Large intestine (tissue), 3 donors: ENCODE measurements at regions not wholly inside any gene's neighbourhood (a gene's known extent, or its start where the extent isn't known, plus 50 kb on each side); places are given as distances from the start of the nearest gene placed in this dataset.

Experiments used
- DNase-seq, 2 donors: peaks; one replicate each; pipeline versions ENCODE4 v3.0.0 to v3.0.0-alpha.2; 2013
- H3K27ac ChIP-seq: one replicate; pipeline ENCODE4 v1.5.1; 2013; ENCODE audit warnings: low read length
- H3K27me3 ChIP-seq: 2 replicates; pipeline ENCODE4 v1.6.1; 2013; ENCODE audit warnings: low read length; ENCODE audit not compliant: control insufficient read depth, insufficient read depth
- H3K36me3 ChIP-seq: 2 replicates; pipeline ENCODE4 v1.6.1; 2013; ENCODE audit warnings: low read length; ENCODE audit not compliant: control insufficient read depth, insufficient read depth
- H3K4me1 ChIP-seq: one replicate; pipeline ENCODE4 v1.6.1; 2013; ENCODE audit warnings: low read length; ENCODE audit not compliant: control insufficient read depth, insufficient read depth
- H3K4me3 ChIP-seq: one replicate; pipeline ENCODE4 v1.5.1; 2013; ENCODE audit warnings: low read length
- H3K9me3 ChIP-seq: one replicate; pipeline ENCODE4 v1.6.1; 2013; ENCODE audit warnings: mild to moderate bottlenecking, low read depth, low read length, moderate library complexity; ENCODE audit not compliant: control insufficient read depth
- WGBS: methylation state at CpG from one replicate; pipeline ENCODE4 v1.1.5; 2013; ENCODE audit warnings: low lambda C conversion rate; ENCODE audit not compliant: insufficient coverage; 5-methylcytosine and 5-hydroxymethylcytosine counted together

- no peak for DNase-seq
- no peaks in the 10 kb centered on the region for H3K4me1 ChIP-seq
- WGBS, result 60% methylated on average over 1 of the region's 4 CpGs
- H3K9me3 ChIP-seq, result no peaks in the 10 kb centered on the region
- no peaks in the 10 kb centered on the region for H3K27me3 ChIP-seq
- H3K27ac ChIP-seq, result no peak overlapping the region
- no peak overlapping the region for H3K4me3 ChIP-seq
- H3K36me3 ChIP-seq, result no peaks in the 10 kb centered on the region
Observed at GRCh38 chr2:66273933-66274490, 160.9 kb upstream of the MEIS1 start.

GRCh38 chr2:66272751-66273150, 162.2 kb upstream of the MEIS1 start:
- no peak overlapping the region for H3K4me3 ChIP-seq
- DNase-seq, result no peak
- H3K27ac ChIP-seq, result no peak overlapping the region
- no peaks in the 10 kb centered on the region for H3K36me3 ChIP-seq
- H3K9me3 ChIP-seq, result no peaks in the 10 kb centered on the region
- no peaks in the 10 kb centered on the region for H3K27me3 ChIP-seq
- 83% methylated on average over 6 of the region's 6 CpGs for WGBS
- H3K4me1 ChIP-seq, result no peaks in the 10 kb centered on the region

- Histone ChIP-seq H3K9me3 (no peaks in the 10 kb centered on the region), H3K4me3 (no peak overlapping the region), H3K36me3 (no peaks in the 10 kb centered on the region), H3K27ac (no peak overlapping the region), H3K4me1 (no peaks in the 10 kb centered on the region), H3K27me3 (no peaks in the 10 kb centered on the region)
- 0% methylated on average over 1 of the region's 2 CpGs for WGBS
- DNase-seq, result peak in 1 of 2 donors; percentile 22
Observed at GRCh38 chr2:66271777-66272176, 163.1 kb upstream of the MEIS1 start.

GRCh38 chr2:66270247-66270646, 164.7 kb upstream of the MEIS1 start:
- H3K27me3 ChIP-seq, result no peaks in the 10 kb centered on the region
- no peaks in the 10 kb centered on the region for H3K9me3 ChIP-seq
- no peak for DNase-seq
- H3K4me3 ChIP-seq, result no peak overlapping the region
- WGBS, result 100% methylated on average over 1 of the region's 1 CpG
- no peak overlapping the region for H3K27ac ChIP-seq
- H3K36me3 ChIP-seq, result no peaks in the 10 kb centered on the region
- no peaks in the 10 kb centered on the region for H3K4me1 ChIP-seq

- Histone ChIP-seq H3K9me3 (no peaks in the 10 kb centered on the region), H3K4me1 (no peaks in the 10 kb centered on the region), H3K27me3 (no peaks in the 10 kb centered on the region), H3K36me3 (no peaks in the 10 kb centered on the region), H3K27ac (no peak overlapping the region), H3K4me3 (no peak overlapping the region)
- no peak for DNase-seq
- no CpG with 5 or more reads among the region's 1 CpG for WGBS
Observed at GRCh38 chr2:66269166-66269565, 165.8 kb upstream of the MEIS1 start.

- DNase-seq, result no peak
- Histone ChIP-seq H3K4me1 (no peaks in the 10 kb centered on the region), H3K9me3 (no peaks in the 10 kb centered on the region), H3K27ac (no peak overlapping the region), H3K4me3 (no peak overlapping the region), H3K36me3 (no peaks in the 10 kb centered on the region), H3K27me3 (no peaks in the 10 kb centered on the region)
Observed at GRCh38 chr2:66268756-66269155, 166.2 kb upstream of the MEIS1 start.

GRCh38 chr2:66264354-66264753, 170.6 kb upstream of the MEIS1 start:
- Histone ChIP-seq H3K4me3 (no peak overlapping the region), H3K36me3 (no peaks in the 10 kb centered on the region), H3K9me3 (no peaks in the 10 kb centered on the region), H3K27me3 (no peaks in the 10 kb centered on the region), H3K4me1 (no peaks in the 10 kb centered on the region), H3K27ac (no peak overlapping the region)
- 90% methylated on average over 2 of the region's 3 CpGs for WGBS
- no peak for DNase-seq

- H3K4me3 ChIP-seq, result no peak overlapping the region
- no peak for DNase-seq
- no peaks in the 10 kb centered on the region for H3K36me3 ChIP-seq
- WGBS, result no CpG with 5 or more reads among the region's 3 CpGs
- no peak overlapping the region for H3K27ac ChIP-seq
- H3K27me3 ChIP-seq, result no peaks in the 10 kb centered on the region
- no peaks in the 10 kb centered on the region for H3K9me3 ChIP-seq
- no peaks in the 10 kb centered on the region for H3K4me1 ChIP-seq
Observed at GRCh38 chr2:66255867-66256266, 179.1 kb upstream of the MEIS1 start.

GRCh38 chr2:66255136-66255535, 179.8 kb upstream of the MEIS1 start:
- Histone ChIP-seq H3K9me3 (no peaks in the 10 kb centered on the region), H3K4me1 (no peaks in the 10 kb centered on the region), H3K4me3 (no peak overlapping the region), H3K36me3 (no peaks in the 10 kb centered on the region), H3K27me3 (no peaks in the 10 kb centered on the region), H3K27ac (no peak overlapping the region)
- DNase-seq, result no peak

GRCh38 chr2:66253066-66253465, 181.9 kb upstream of the MEIS1 start:
- no peaks in the 10 kb centered on the region for H3K4me1 ChIP-seq
- WGBS, result 76% methylated on average over 2 of the region's 2 CpGs
- H3K27me3 ChIP-seq, result no peaks in the 10 kb centered on the region
- no peak overlapping the region for H3K27ac ChIP-seq
- DNase-seq, result no peak
- H3K4me3 ChIP-seq, result no peak overlapping the region
- H3K36me3 ChIP-seq, result no peaks in the 10 kb centered on the region
- H3K9me3 ChIP-seq, result no peaks in the 10 kb centered on the region

GRCh38 chr2:66252109-66252508, 182.8 kb upstream of the MEIS1 start:
- Histone ChIP-seq H3K27ac (no peak overlapping the region), H3K27me3 (no peaks in the 10 kb centered on the region), H3K4me3 (no peak overlapping the region), H3K36me3 (no peaks in the 10 kb centered on the region), H3K4me1 (no peaks in the 10 kb centered on the region), H3K9me3 (no peaks in the 10 kb centered on the region)
- 90% methylated on average over 2 of the region's 5 CpGs for WGBS
- DNase-seq, result no peak
